ENCODE measurements at regions not wholly inside any gene's neighbourhood (a gene's known extent, or its start where the extent isn't known, plus 50 kb on each side); places are given as distances from the start of the nearest gene placed in this dataset.

- TF ChIP-seq EZH2 (IDR thresholded peaks at IDR 0.05) (no peak), POLR2AphosphoS5 (IDR thresholded peaks at IDR 0.05; ENCODE audit: borderline replicate concordance, low read depth, low read length) (no peak)
These were observed 276.7 kb downstream of the GBA3 start for GRCh38 chr4:22969287-22969896.
